ENCODE measurements at regions not wholly inside any gene's neighbourhood (a gene's known extent, or its start where the extent isn't known, plus 50 kb on each side); places are given as distances from the start of the nearest gene placed in this dataset.

- no peak for DNase-seq (ENCODE audit: low spot score)
Measured at GRCh38 chr6:22668717-22669116, 99.4 kb downstream of the HDGFL1 start.

GRCh38 chr6:22670605-22671004 is 101.2 kb downstream of the HDGFL1 start:
- no peak for DNase-seq (ENCODE audit: low spot score)

GRCh38 chr6:22673474-22673873 is 104.1 kb downstream of the HDGFL1 start:
- DNase-seq (ENCODE audit: low spot score): no peak

- no peak for DNase-seq (ENCODE audit: low spot score)
Measured at GRCh38 chr6:22680950-22681349, 111.6 kb downstream of the HDGFL1 start.

GRCh38 chr6:22681761-22682160 is 112.4 kb downstream of the HDGFL1 start:
- DNase-seq (ENCODE audit: low spot score): no peak

- no peak for DNase-seq (ENCODE audit: low spot score)
Measured at GRCh38 chr6:22682979-22683378, 113.6 kb downstream of the HDGFL1 start.

GRCh38 chr6:22690446-22690845 is 121.1 kb downstream of the HDGFL1 start:
- no peak for DNase-seq (ENCODE audit: low spot score)

GRCh38 chr6:22694092-22694724 is 124.8 kb downstream of the HDGFL1 start:
- no peak for DNase-seq (ENCODE audit: low spot score)

- no peak for DNase-seq (ENCODE audit: low spot score)
Measured at GRCh38 chr6:22696481-22696880, 127.1 kb downstream of the HDGFL1 start.

GRCh38 chr6:22697306-22697705 is 127.9 kb downstream of the HDGFL1 start:
- no peak for DNase-seq (ENCODE audit: low spot score)

GRCh38 chr6:22699151-22699550 is 129.8 kb downstream of the HDGFL1 start:
- no peak for DNase-seq (ENCODE audit: low spot score)

- DNase-seq (ENCODE audit: low spot score): no peak
Measured at GRCh38 chr6:22706651-22707050, 137.3 kb downstream of the HDGFL1 start.

- no peak for DNase-seq (ENCODE audit: low spot score)
Measured at GRCh38 chr6:22708469-22708868, 139.1 kb downstream of the HDGFL1 start.

GRCh38 chr6:22709803-22710202 is 140.4 kb downstream of the HDGFL1 start:
- DNase-seq (ENCODE audit: low spot score): no peak

- no peak for DNase-seq (ENCODE audit: low spot score)
Measured at GRCh38 chr6:22716721-22717120, 147.4 kb downstream of the HDGFL1 start.

GRCh38 chr6:22717915-22718314 is 148.5 kb downstream of the HDGFL1 start:
- DNase-seq (ENCODE audit: low spot score): no peak

GRCh38 chr6:22722913-22723312 is 153.5 kb downstream of the HDGFL1 start:
- no peak for DNase-seq (ENCODE audit: low spot score)

GRCh38 chr6:22726966-22727365 is 157.6 kb downstream of the HDGFL1 start:
- no peak for DNase-seq (ENCODE audit: low spot score)

GRCh38 chr6:22727710-22728109 is 158.3 kb downstream of the HDGFL1 start:
- no peak for DNase-seq (ENCODE audit: low spot score)

- no peak for DNase-seq (ENCODE audit: low spot score)
Measured at GRCh38 chr6:22732176-22732970, 163.0 kb downstream of the HDGFL1 start.

GRCh38 chr6:22736740-22737139 is 167.4 kb downstream of the HDGFL1 start:
- no peak for DNase-seq (ENCODE audit: low spot score)

GRCh38 chr6:22737331-22737730 is 168.0 kb downstream of the HDGFL1 start:
- no peak for DNase-seq (ENCODE audit: low spot score)

GRCh38 chr6:22738194-22738593 is 168.8 kb downstream of the HDGFL1 start:
- no peak for DNase-seq (ENCODE audit: low spot score)

- no peak for DNase-seq (ENCODE audit: low spot score)
Measured at GRCh38 chr6:22747571-22747970, 178.2 kb downstream of the HDGFL1 start.

Measured in LoVo (cell line).